Stimulated activated CD8-positive, alpha-beta memory T cell treated with anti-CD3 and anti-CD28 coated beads, Interleukin-12 subunit alpha, Interleukin-12 subunit beta, amount 100 ng/mL, for 1 hour (primary cell): ENCODE measurements at regions not wholly inside any gene's neighbourhood (a gene's known extent, or its start where the extent isn't known, plus 50 kb on each side); places are given as distances from the start of the nearest gene placed in this dataset.

Experiments
- DNase-seq: peaks from one replicate; pipeline ENCODE4 v3.0.0-alpha.2; 2020; ENCODE audit warnings: low read depth

GRCh38 chr5:90191352-90192045, 218.1 kb downstream of the CETN3 start:
- DNase-seq = no peak

GRCh38 chr5:90185897-90186468, 223.6 kb downstream of the CETN3 start:
- no peak for DNase-seq

DNA sequence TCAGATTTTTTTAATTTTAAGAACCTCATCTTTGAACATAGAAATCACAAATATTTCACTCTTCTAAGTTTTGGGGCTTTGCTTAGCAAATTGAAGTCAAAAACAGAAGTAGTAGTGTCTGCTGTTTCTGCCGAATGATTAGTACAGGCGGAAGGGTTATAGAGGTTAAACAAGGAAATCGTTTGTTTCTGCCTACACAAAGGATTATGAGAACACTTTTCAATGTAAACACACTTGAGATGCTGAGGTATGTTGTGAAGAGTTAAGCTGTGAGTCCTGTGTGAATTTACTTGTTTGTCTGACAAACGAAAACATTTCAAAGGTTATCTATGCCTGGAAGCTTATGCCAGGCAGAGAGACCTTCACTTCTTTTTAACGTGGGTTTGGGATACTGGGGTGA, 224.8 kb downstream of the CETN3 start:
- DNase-seq = no peak

GRCh38 chr5:90182726-90183125, 226.8 kb downstream of the CETN3 start:
- DNase-seq = no peak

DNA sequence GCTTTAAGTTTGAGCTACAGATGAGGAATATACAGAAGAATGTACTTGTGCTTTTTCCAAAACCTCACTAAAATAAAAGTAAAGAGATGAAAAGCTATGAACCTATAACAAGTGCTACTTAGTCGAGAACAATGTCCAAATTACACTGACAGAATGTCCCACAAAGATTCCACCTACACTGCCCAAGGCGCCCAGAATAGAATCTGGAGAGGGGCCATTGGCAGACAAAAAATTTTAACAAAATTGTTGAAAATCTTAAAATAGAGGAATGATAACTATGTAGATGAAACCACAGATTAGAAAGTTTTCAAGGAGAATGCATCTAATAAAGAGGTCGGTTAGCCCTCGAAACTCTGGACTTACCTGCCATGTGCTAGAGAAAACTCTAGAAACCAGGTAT, 235.3 kb downstream of the CETN3 start:
- no peak for DNase-seq

DNA sequence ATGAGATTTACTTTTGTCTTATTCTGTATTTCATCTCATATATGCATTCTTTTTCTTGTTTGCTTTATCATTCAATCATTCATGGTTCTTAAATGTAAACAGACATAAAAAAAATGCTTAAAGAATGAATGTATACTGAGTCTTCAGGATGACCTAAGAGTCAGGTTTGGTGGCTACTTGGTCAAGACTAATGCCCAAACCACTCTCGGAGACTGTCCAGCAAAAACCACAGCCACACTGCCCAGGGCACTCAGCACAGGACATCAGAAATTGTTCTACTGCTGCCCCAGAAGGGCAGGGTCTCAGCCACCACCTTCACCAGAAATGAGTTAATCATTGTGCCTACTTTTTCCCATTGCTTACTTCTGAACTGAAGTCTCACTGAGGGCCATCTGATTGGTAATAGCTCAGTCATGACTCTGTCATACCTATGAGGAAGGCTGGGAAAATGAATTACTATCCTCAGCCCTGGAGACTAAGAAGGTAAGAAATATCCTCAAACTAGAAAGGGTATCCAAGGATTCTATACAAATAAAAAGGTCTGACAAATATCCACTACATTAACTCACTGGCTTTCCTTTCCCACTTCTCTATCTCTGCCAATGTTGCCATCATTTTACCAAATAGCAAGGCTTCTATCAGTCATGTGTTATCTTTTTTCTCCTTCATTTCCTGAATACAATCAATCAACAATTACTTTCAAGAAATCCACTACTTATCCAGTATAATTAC, 236.1 kb downstream of the CETN3 start:
- DNase-seq = no peak

DNA sequence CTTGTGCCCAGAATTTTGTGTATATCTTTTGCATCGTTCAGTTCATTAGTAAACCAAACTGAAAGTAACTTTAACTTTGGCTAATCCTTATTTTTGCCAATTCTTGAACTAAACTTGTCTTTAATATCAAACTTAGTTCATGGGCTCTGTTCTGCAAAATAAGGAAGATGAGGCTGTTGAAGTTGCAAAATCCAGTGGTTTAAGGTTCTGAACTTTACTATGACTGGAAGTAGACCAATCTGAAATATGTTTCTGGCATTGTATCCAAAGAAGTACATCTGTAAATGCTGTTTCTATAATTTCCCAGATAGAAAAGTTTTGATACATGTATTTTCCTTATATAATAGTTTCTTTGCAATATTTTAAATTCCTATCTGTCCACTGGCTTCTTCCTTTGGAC, 238.1 kb downstream of the CETN3 start:
- DNase-seq = no peak

- no peak for DNase-seq
These were observed 239.3 kb downstream of the CETN3 start for GRCh38 chr5:90170261-90170660.

DNA sequence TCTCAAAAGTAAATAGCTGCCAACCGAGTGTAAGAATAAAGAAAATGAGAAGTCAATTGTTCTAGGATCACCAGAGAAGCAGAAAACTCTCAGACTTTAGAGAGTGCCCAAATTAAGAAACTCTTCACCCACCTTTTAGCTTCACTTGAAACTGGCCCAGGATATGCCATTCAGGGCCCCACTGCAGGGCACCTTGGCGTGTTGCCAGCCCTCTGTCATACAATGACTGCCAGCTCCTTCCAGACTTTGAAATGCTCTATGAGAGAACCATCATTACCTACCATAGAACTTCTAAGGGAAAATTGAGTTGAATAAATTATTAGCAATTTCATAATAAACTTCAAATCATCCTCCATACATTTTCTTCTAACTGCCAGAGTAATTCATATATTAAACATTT, 240.5 kb downstream of the CETN3 start:
- DNase-seq = no peak

GRCh38 chr5:90168399-90168798, 241.2 kb downstream of the CETN3 start:
- no peak for DNase-seq

DNA sequence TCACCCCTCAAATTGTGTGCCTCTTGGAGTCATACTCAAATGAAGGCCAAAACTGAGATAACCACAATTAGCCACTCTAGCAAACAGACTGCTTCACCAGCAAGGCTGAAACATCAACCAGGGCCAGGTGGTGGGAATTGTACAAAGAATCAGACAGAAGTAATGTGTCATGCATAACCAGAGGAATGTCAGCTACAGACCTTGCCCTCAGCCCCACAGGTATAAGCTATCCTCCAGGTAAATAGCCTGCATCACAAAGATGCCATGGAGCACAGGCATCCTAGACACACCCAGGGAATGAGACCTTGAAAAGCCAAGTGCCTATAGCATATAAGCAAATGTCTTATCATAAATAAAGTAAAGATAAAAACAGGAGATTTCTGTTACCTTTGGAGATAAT, 242.7 kb downstream of the CETN3 start:
- no peak for DNase-seq

- no peak for DNase-seq
These were observed 247.2 kb downstream of the CETN3 start for GRCh38 chr5:90162324-90162723.

GRCh38 chr5:90161414-90161813, 248.1 kb downstream of the CETN3 start:
- no peak for DNase-seq

GRCh38 chr5:90158131-90158530, 251.4 kb downstream of the CETN3 start:
- no peak for DNase-seq

DNA sequence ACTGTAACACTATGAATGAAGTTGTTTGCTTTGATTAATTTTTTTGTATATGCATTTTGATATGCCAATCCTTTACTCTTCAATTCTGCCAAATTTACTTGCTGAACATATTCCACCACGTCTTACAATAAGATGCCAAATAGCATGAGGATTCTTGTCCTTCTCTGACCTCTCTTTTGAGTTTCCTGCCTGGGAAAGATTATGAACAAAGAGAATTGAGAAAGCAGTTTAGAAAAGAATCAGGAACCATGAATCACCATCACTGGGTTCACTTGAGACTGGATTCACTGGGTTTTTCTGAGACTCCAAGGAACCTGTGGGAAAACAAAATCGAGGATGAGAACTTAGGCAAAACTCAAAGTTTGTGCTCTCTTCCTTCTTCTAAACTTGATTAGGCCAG, 256.5 kb downstream of the CETN3 start:
- DNase-seq = no peak

- DNase-seq = no peak
These were observed 264.8 kb downstream of the CETN3 start for GRCh38 chr5:90144625-90145327.

GRCh38 chr5:90142541-90142940, 267.0 kb downstream of the CETN3 start:
- no peak for DNase-seq

GRCh38 chr5:90141984-90142383, 267.6 kb downstream of the CETN3 start:
- no peak for DNase-seq

DNA sequence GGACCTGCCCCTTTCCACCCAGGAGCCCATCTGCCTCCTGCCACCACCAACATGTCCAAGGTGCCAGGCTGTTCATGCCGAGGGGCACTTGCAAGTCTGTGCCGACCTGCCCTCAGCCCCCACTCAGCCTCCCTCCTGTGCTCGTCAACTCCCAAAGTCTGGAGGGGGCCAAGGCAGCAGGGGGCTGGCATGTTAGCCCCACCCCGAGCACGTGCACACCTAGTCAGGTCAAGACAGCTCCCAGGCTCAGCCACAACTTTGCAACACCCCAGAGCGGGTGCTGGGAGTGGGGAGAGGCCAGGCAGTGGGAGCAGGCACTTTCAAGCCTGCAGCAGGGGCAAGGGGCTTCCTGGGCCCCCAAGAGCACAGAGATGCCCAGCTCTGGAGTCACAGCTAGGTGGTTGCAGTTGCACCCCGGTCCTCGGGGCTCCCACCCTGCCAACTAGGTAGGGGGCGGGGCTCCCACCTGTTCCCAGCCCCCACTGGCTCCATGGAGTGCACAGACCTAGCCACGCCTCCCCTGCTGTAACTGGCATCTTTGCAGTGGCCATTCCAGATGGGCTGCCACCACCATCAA, 272.5 kb downstream of the CETN3 start:
- DNase-seq = no peak

DNA sequence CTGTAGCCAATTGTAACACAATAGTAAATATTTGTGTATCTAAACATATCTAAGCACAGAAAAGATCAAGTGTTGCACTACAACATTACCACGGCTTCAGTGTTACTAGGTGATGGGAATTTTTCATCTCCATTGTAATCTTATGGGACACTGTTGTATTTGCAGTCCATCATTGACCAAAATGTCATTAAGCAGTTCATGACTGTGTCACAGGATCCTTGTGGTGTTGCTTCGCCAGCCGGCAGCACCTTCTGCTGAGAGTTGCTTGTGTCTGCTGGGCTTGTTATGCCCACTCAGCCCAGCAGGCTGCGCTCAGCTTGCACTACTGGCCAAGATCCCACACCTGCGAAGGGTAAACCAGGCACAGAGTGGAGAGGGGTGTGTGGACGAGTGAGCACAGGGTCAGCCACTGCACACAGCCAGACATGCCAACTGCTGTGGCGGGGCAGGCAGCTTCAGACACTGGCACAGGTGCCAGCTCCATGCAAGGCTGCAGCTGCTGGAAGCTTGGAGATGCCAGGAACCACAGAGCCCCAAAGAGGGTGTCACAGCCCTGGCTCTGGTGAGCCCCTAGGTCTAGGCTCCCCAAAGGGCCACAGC, 273.7 kb downstream of the CETN3 start:
- DNase-seq = no peak

DNA sequence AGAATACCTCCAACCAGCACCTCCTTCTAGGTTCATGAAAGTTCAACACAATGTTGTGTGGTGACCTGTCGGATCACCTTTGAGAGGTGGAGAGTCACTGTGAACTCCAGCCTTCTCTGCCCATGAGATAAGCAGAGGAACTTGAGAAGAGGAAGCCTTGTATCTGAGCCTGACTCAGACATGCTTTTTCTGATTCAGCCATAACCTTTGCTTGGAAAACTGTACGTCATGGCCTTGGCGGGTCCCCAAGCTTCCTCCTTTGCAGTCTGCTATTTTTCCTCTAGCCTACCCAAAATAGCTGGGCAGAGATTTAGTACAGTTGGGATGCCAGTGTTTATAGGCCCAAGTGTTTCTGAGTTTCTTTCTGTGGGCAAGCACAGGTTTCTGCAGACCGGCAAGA, 274.7 kb downstream of the CETN3 start:
- no peak for DNase-seq

DNA sequence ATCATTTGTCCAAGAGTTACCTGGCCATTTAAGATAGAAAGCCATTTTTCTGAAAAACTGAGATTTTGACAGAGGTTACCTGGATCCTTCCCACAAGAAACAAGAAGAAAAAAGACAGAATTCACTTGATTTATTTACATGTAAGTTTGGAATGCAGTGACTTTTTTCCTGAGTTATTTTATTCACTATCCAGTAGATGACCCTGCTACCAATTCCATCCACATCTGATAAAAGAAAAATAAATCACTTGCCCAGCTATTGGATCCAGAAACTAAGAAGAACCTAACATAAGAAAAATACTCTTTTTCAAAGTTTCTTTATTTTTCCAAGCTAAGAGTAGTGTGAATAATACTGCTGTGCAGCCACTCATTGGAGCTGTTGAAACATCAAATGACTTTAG, 275.2 kb downstream of the CETN3 start:
- no peak for DNase-seq
